Thyroid gland (tissue), 4 donors: ENCODE measurements at regions not wholly inside any gene's neighbourhood (a gene's known extent, or its start where the extent isn't known, plus 50 kb on each side); places are given as distances from the start of the nearest gene placed in this dataset.

Source experiments
- DNase-seq, 2 donors: peaks; one replicate each; pipeline ENCODE4 v3.0.0-alpha.2; 2019
- H3K27ac ChIP-seq, 3 donors: fragments of 200-600 bp; sonication (generic); 1 replicate in 2 of 3; 2 replicates in 1 of 3; pipeline ENCODE4 v1.5.1; 2016 to 2019; ENCODE audit warnings: mild to moderate bottlenecking in 1 of 3, moderate library complexity in 1 of 3
- H3K27me3 ChIP-seq: fragments of 200-600 bp; sonication (generic); one replicate; pipeline ENCODE4 v1.5.1; 2019
- H3K36me3 ChIP-seq, 2 donors: fragments of 200-600 bp; sonication (generic); one replicate each; pipeline ENCODE4 v1.5.1; 2016 to 2019
- H3K4me1 ChIP-seq, 2 donors: fragments of 200-600 bp; sonication (generic); one replicate each; pipeline ENCODE4 v1.5.1; 2017 to 2019
- H3K4me3 ChIP-seq, 3 donors: fragments of 200-600 bp; sonication (generic); replicated peaks in 1 of 3; 1 replicate in 2 of 3; 2 replicates in 1 of 3; pipeline ENCODE4 v1.5.1; 2016; ENCODE audit warnings: mild to moderate bottlenecking in 1 of 3
- H3K9me3 ChIP-seq: fragments of 200-600 bp; sonication (generic); one replicate; pipeline ENCODE4 v1.5.1; 2017
- CTCF ChIP-seq, 6 experiments: fragments of 200-600 bp in 3 of 6; fragments of 450-650 bp in 3 of 6; sonication (generic) in 3 of 6; IDR thresholded peaks; one replicate each; pipeline ENCODE4 v1.5.1; 2016 to 2019; ENCODE audit warnings: antibody characterized with exemption in 6 of 6, mild to moderate bottlenecking in 2 of 6, inconsistent platforms in 1 of 6, moderate library complexity in 1 of 6
- POLR2A ChIP-seq, 2 donors: fragments of 450-650 bp; IDR thresholded peaks; one replicate each; pipeline ENCODE4 v1.6.1; 2017; ENCODE audit warnings: antibody characterized with exemption in 2 of 2, mild to moderate bottlenecking in 2 of 2, moderate library complexity in 1 of 2
- WGBS, 2 donors: methylation state at CpG; one replicate each; pipeline ENCODE4 v1.1.5; 2017; 5-methylcytosine and 5-hydroxymethylcytosine counted together
- intact Hi-C: fragments of 100-400 bp; cut with DNase I; formaldehyde crosslinking; loops from one replicate; pipeline ENCODE4 v1.15.1; 2023

GRCh38 chr10:7003831-7004395, 406.9 kb downstream of the SFMBT2 start:
- H3K27ac ChIP-seq, result no peak overlapping the region
- no peak overlapping the region for H3K4me3 ChIP-seq
- intact Hi-C loops, result no loop called here
- no peak for TF ChIP-seq POLR2A (IDR thresholded peaks at IDR 0.05)
- peaks cover 2 to 4% of the 10 kb centered on the region in 2 donors for H3K4me1 ChIP-seq
- 83 to 85% methylated on average over 4 of the region's 4 CpGs for WGBS, 2 donors
- H3K27me3 ChIP-seq, result no peaks in the 10 kb centered on the region
- DNase-seq, result no peak
- no peaks in the 10 kb centered on the region for H3K9me3 ChIP-seq
- no peaks in the 10 kb centered on the region for H3K36me3 ChIP-seq

GRCh38 chr10:7000061-7000460, 410.8 kb downstream of the SFMBT2 start:
- H3K9me3 ChIP-seq, result no peaks in the 10 kb centered on the region
- no peak overlapping the region for H3K27ac ChIP-seq
- no peak for TF ChIP-seq POLR2A (IDR thresholded peaks at IDR 0.05)
- TF ChIP-seq CTCF (IDR thresholded peaks at IDR 0.05), result no peak
- H3K36me3 ChIP-seq, result no peaks in the 10 kb centered on the region
- intact Hi-C loops, result no loop called here
- DNase-seq, result peak; percentile 22 to 36
- peaks cover 2 to 4% of the 10 kb centered on the region in 2 donors for H3K4me1 ChIP-seq
- no peak overlapping the region for H3K4me3 ChIP-seq
- H3K27me3 ChIP-seq, result no peaks in the 10 kb centered on the region
- WGBS, 2 donors, result 29 to 39% methylated on average over 4 of the region's 4 CpGs

GRCh38 chr10:6999232-6999925, 411.5 kb downstream of the SFMBT2 start:
- Histone ChIP-seq H3K27me3 (no peaks in the 10 kb centered on the region), H3K36me3 (no peaks in the 10 kb centered on the region), H3K27ac (no peak overlapping the region), H3K4me3 (no peak overlapping the region), H3K4me1 (peaks cover 2 to 4% of the 10 kb centered on the region in 2 donors), H3K9me3 (no peaks in the 10 kb centered on the region)
- no peak for DNase-seq
- no peak for TF ChIP-seq CTCF (IDR thresholded peaks at IDR 0.05)
- TF ChIP-seq POLR2A (IDR thresholded peaks at IDR 0.05), result no peak
- intact Hi-C loops, result no loop called here
- WGBS, 2 donors, result 66 to 72% methylated on average over 2 of the region's 2 CpGs

- WGBS, 2 donors, result 95 to 97% methylated on average over 2 of the region's 2 CpGs
- DNase-seq, result no peak
- Histone ChIP-seq H3K36me3 (no peaks in the 10 kb centered on the region), H3K4me3 (no peak overlapping the region), H3K9me3 (no peaks in the 10 kb centered on the region), H3K4me1 (peaks cover 2 to 4% of the 10 kb centered on the region in 2 donors), H3K27me3 (no peaks in the 10 kb centered on the region), H3K27ac (no peak overlapping the region)
- no peak for TF ChIP-seq CTCF (IDR thresholded peaks at IDR 0.05)
- no peak for TF ChIP-seq POLR2A (IDR thresholded peaks at IDR 0.05)
- intact Hi-C loops, result no loop called here
Measured at GRCh38 chr10:6997509-6997908, 413.3 kb downstream of the SFMBT2 start.

GRCh38 chr10:6996431-6996830, 414.4 kb downstream of the SFMBT2 start:
- Histone ChIP-seq H3K9me3 (no peaks in the 10 kb centered on the region), H3K27ac (no peak overlapping the region), H3K36me3 (no peaks in the 10 kb centered on the region), H3K4me3 (no peak overlapping the region), H3K27me3 (no peaks in the 10 kb centered on the region), H3K4me1 (peaks cover 2 to 4% of the 10 kb centered on the region in 2 donors)
- TF ChIP-seq CTCF (IDR thresholded peaks at IDR 0.05), result no peak
- TF ChIP-seq POLR2A (IDR thresholded peaks at IDR 0.05), result no peak
- intact Hi-C loops, result no loop called here
- 61 to 73% methylated on average over 4 of the region's 4 CpGs for WGBS, 2 donors
- DNase-seq, result no peak
